HT-29 (cell line): ENCODE measurements at regions not wholly inside any gene's neighbourhood (a gene's known extent, or its start where the extent isn't known, plus 50 kb on each side); places are given as distances from the start of the nearest gene placed in this dataset.

Experiments
- DNase-seq: peaks from one replicate; pipeline ENCODE4 v3.0.0-alpha.2; 2015; ENCODE audit warnings: low spot score

- DNase-seq: no peak
These were observed 173.2 kb upstream of the PRPS1L1 start for GRCh38 chr7:18200855-18201254.

- no peak for DNase-seq
These were observed 173.7 kb upstream of the PRPS1L1 start for GRCh38 chr7:18201350-18201749.

GRCh38 chr7:18202315-18203045 is 174.8 kb upstream of the PRPS1L1 start:
- no peak for DNase-seq

- DNase-seq: no peak
These were observed 178.7 kb upstream of the PRPS1L1 start for GRCh38 chr7:18206331-18206730.

GRCh38 chr7:18208921-18209320 is 181.3 kb upstream of the PRPS1L1 start:
- peak; percentile 32 for DNase-seq

GRCh38 chr7:18210377-18210776 is 182.7 kb upstream of the PRPS1L1 start:
- no peak for DNase-seq

- no peak for DNase-seq
These were observed 183.1 kb upstream of the PRPS1L1 start for GRCh38 chr7:18210788-18211187.

GRCh38 chr7:18212308-18212707 is 184.7 kb upstream of the PRPS1L1 start:
- no peak for DNase-seq

GRCh38 chr7:18212758-18213157 is 185.1 kb upstream of the PRPS1L1 start:
- DNase-seq: no peak

GRCh38 chr7:18213652-18214051 is 186.0 kb upstream of the PRPS1L1 start:
- DNase-seq: no peak

- DNase-seq: no peak
These were observed 188.6 kb upstream of the PRPS1L1 start for GRCh38 chr7:18216270-18216669.

- DNase-seq: no peak
These were observed 194.0 kb upstream of the PRPS1L1 start for GRCh38 chr7:18221377-18222293.

- no peak for DNase-seq
These were observed 195.0 kb upstream of the PRPS1L1 start for GRCh38 chr7:18222636-18223035.

- DNase-seq: no peak
These were observed 196.5 kb upstream of the PRPS1L1 start for GRCh38 chr7:18224138-18224537.

- no peak for DNase-seq
These were observed 197.4 kb upstream of the PRPS1L1 start for GRCh38 chr7:18225067-18225466.

GRCh38 chr7:18226598-18226997 is 199.0 kb upstream of the PRPS1L1 start:
- DNase-seq: no peak

- DNase-seq: no peak
These were observed 201.0 kb upstream of the PRPS1L1 start for GRCh38 chr7:18228686-18229085.

- DNase-seq: no peak
These were observed 202.6 kb upstream of the PRPS1L1 start for GRCh38 chr7:18230271-18230670.

- DNase-seq: no peak
These were observed 204.2 kb upstream of the PRPS1L1 start for GRCh38 chr7:18231854-18232253.

- no peak for DNase-seq
These were observed 206.9 kb upstream of the PRPS1L1 start for GRCh38 chr7:18234519-18234918.

GRCh38 chr7:18235819-18236218 is 208.2 kb upstream of the PRPS1L1 start:
- no peak for DNase-seq

- DNase-seq: no peak
These were observed 211.6 kb upstream of the PRPS1L1 start for GRCh38 chr7:18239212-18239611.
